ENCODE measurements at regions not wholly inside any gene's neighbourhood (a gene's known extent, or its start where the extent isn't known, plus 50 kb on each side); places are given as distances from the start of the nearest gene placed in this dataset.

DNA sequence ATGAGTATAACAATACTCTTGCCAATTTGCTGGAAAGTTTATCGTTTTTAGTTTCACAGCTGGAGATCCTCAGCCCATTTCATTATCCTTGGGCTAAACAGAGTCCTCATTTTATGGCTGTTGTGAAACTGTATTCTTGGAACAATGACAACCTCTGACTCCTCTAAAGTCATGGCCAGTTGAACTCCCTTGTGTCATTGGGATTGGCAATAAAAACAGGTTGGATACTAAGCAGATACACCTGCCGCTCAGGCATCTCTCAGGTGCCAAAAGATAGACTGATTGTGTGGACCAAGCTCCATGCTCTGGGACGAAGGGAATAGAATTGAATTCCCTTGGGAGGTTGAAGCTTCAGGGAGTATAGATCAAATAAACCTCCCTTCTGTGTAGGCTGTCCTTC lies 182.2 kb downstream of the WDR11 start:
- DNase-seq (ENCODE audit: low read depth in 2 of 2) = no peak

DNA sequence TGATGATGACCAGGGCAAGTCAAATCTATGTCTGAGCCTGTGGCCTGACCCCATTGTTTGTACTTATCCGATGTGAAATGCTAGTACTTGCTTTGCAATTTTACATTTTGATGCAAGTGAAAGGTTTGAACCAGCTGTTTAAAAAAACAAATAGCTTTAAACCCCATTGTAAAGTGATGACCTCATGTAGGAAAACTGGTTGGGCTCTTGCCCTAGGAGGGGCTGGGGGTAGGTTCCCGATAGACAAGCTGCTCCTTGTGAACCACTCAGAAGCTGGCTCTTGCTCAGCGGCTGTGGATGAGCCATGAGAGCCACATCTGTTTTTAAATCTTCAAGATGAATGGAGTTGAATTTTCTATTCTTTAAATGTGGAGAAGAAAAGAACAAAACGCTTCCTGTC lies 185.3 kb downstream of the WDR11 start:
- DNase-seq (ENCODE audit: low read depth in 2 of 2) = no peak

DNA sequence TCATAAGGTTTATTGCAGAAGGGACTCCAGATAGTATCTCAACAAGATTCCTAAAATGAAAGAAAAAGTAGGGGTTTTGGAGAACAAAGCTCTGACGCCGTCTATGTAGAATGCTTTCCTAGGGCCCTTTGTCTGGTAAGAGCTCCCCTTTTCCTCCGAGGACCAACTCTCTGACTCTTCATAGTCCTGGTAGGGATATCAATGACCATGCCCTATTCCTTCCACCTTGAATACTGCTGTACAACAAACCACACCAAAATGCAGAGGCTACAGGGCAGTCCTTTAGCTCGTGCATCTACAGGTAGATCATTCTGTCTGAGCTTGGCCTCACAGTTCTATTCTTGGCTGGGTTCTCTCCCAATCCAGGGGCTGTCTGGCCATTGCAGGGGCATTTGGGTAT lies 190.3 kb downstream of the WDR11 start:
- no peak for DNase-seq (ENCODE audit: low read depth in 2 of 2)

DNA sequence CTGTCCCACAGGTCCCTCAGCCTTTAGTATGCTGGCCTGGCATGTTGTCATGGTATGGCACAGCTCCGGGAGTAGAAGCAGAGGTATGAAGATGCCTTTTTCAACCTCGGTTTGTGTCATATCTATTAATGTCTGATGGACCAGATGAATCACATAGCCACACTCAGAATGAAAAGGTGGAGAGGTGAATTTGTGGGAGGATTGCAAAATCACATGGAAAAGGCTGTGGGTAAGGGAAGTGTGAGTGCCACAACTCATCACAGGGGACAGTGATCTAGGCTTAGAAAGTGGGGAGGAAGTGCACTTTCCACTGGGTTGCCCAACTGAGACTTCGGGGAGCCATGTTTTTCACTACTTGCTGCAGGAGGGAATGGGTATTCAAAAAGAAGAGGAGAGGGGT lies 190.7 kb downstream of the WDR11 start:
- no peak for DNase-seq (ENCODE audit: low read depth in 2 of 2)

DNA sequence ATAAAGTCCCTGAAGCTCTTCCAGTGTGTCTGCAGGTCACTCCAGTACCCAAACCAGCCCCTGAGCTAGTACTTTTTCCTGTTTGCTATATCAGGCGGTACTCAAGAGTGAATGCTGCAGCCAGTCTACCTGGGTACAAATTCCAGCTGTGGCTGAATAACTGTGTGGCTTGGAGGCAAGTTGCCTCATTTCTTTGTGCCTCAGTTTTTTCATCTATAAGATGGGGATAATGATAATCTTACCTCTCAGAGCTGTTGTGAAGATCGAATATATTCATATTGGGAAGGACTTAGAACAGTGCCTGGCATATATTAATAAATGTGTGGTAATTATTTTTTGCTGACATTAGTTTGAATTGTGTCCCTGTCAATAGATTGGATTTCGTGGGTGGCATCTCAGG lies 191.2 kb downstream of the WDR11 start:
- no peak for DNase-seq (ENCODE audit: low read depth in 2 of 2)

DNA sequence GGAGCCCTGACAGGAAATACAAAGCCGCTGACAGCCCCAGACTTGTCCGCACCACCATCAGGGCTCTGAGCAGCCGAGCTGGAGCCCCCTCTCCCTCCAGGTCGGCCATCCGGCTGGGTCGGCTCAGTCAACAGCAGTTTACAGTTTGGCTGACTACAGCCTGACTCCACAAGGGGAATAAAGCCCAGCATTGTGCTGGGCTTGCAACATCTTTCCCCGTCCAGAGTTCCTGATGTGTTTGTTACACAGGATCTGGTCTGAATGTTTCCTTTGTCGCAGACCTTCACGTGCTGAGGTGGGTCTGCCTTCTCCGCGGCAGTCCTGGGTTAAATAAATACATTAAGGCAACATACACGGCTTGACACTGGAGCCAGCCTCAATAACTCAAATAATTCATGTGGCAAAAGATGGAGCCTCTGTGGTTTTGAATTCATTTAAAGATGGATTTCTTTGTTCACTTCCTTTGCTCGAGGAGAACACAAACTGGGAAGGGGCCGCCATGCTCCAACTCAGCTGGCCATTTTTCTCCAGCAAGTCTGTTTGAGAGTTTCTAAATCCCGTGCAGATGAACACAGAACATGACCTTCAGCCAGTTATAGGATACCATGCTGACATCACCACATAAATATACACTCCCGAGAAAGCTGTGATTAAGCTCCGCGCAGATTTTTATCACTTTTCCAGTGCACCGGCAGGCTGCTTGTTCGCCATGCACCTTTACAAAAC lies 192.1 kb downstream of the WDR11 start:
- DNase-seq (ENCODE audit: low read depth in 2 of 2) = no peak

DNA sequence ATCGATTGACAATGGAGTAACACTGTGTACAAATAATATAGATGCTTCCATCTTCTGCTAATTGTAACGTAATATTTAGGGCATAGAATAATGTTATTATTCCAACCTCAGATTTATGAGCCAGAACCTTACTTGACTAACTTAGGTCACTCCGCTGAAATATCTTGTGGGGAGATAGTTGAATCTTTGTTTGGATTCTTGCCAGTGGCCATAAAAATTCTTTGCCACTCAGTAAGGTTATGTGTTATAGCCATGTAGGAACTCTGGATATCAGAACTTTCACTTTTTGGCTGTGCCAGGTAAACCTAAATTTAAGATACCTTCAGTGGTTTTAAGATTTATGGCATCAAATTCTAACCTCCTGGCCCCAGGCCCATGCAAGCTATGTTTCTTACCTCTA lies 197.6 kb downstream of the WDR11 start:
- no peak for DNase-seq (ENCODE audit: low read depth in 2 of 2)

DNA sequence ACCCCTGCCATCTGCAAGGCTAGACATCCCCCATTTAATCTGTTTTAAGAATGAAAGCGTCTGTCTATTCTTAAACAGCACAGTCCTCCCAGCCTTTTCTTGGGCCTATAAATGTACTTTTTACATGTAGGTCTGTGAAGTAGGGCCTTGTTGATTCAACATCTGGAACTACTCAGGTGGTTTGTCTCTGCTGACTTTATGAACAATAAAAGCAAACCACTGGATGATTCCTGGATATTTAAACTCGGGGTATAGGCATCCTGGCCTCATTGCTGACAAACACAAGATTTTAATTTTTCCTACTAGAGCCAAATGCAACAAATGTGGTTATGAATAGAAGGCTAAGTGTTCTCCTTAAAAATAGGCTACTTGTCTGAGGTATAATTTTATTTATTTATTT lies 198.3 kb downstream of the WDR11 start:
- no peak for DNase-seq (ENCODE audit: low read depth in 2 of 2)

DNA sequence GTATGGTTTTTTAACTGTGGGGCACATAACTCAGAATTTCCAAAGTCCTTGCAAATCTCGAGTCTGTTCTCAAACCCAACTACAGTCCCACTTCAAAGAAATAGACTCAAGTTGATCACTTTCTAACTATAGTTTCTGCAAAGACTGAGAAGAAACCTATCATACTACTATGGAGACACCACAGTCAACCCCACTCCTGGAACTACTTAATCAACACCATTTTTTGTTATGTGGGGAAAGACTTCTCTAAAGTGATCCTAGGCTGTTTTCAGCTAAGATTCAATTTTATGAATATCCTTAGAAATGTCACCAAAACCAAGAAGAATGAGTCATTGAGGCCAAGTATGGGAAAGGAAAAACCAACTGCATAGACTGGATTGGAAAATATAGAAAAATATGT lies 198.8 kb downstream of the WDR11 start:
- DNase-seq (ENCODE audit: low read depth in 2 of 2) = no peak

DNA sequence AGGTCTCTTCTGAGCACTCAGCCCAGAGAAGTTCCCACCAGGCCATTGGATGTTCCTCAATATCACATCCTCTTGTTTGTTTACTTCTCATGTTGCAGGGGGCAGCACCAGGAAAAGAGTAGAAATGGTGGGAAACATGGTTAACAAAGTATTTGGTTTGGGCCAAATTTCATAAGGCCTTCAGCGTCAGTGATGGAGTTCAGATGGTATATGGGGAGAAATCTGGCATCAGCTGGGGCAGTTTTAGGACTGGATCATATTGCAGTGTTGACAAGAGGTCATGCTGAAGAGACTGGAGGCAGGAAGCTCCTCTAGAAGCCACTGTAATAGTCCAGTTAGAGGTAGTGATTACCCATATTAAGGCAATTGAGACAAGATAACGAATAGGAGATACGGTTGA lies 200.0 kb downstream of the WDR11 start:
- DNase-seq (ENCODE audit: low read depth in 2 of 2) = no peak

DNA sequence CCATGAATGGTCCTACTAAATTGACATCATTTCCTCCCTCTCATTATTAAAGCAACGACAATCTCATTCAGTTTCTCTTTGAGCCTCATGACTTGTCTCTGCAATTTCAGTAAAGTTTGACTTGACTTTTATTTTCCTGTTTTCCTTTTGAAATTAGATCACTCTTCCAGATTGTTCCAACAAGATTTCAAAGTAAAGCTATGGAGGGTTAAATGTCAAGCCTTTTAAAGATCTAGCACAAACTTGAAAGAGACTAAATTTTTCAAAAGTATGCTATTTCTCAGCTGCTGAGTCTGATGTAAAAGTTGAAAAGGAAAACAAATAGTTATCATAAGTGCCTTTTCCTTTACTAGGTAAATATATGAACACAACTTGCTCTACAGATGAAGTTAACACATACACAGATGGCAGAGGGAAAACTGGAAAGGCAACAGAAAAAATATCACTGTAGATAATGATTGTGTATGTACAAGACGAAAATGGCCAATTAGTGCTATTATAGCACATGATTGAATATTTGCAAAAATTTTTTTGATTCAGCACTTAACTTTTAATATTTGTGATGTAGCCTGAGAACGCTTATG lies 200.6 kb downstream of the WDR11 start:
- DNase-seq (ENCODE audit: low read depth in 2 of 2) = no peak

DNA sequence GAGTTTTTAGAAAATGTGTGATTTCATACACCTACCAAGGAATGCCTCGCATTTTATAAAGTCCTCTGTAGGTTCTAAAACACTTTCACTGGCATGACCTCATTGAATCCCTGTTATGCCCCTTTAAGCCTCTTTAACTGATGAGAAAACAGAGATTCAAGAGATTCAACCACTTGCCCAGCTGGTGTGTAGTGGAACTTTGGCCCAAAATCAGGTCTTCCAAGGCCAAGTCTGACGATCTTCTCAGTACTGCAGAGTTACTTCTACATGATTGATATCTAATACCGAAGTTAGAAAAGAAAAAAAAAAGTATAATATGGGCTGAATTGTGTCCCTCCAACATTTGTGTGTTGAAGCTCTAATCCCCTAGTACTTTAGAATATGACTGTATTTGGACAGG lies 202.0 kb downstream of the WDR11 start:
- DNase-seq (ENCODE audit: low read depth in 2 of 2) = no peak

DNA sequence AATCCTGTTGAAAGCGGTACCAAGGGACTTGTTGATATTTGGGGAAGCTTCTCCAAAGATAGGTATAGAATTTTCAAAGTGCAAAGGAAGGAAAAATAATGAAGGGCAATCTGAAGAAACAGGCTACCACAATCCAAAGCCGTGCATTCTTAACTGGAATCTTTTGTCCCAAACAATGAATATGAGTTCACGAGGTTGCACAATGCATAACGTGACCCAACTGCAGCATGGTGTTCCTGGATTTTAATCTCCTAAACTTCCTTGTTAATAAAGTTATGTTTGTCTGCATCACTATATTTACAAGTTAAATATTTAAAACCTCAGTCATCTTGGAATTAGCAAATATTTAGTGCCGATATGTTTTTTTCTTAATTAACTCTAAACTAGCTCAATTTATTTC lies 203.7 kb downstream of the WDR11 start:
- DNase-seq (ENCODE audit: low read depth in 2 of 2) = no peak

DNA sequence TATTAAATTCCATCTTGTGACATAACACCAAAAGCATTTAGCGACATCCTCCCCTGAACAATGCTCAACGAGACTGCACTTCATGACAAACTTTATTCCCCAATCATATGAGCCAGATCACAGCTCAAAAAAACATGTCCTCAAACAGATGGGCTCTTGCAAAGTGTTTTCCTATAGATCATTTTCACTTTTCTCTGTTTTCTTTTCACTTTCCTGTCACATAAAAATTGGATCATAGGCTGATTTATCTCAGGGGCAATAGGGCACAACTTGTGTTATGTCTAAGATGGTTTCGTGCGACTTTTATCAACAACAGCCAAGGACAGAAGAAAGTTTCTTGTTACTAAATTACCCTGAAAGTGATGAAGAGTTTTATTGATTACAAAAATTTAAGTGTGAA lies 206.1 kb downstream of the WDR11 start:
- no peak for DNase-seq (ENCODE audit: low read depth in 2 of 2)

DNA sequence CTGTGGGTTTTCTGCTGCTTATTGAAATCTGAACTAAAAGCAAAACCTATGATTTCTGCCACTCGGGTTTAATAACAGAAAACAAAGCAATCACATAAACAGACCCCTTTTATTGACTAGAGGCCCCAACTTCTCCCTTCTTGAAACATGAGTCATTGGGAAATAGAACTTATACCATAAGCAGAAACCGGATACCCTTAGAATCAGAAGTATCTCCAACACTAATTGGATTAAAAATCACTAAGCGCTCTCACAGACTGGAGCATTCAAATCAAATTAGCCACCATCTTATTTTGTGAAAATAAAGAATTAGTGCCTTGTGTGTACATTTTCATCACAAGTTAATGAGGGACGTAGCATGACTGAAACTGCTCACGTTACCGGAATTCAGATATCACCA lies 206.9 kb downstream of the WDR11 start:
- DNase-seq (ENCODE audit: low read depth in 2 of 2) = no peak

DNA sequence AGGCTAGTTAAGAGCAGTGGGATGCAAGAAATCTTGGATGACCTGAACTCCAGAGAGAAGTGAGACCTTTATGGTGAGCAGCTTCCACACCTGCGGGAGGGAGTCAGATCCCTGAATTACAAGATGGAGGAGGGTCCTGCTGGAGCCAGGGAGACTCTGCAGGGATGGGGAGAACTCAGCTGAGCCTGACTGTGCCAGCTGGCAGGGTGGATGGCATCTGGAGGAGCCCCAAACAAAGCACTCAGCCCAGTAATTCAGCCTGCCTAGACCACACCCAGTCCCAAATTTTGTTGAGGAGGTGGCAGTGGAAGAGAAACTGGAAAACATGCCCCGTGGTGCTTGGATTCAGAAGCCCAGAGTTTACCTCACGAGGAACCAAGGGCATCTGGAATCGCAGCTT lies 208.2 kb downstream of the WDR11 start:
- no peak for DNase-seq (ENCODE audit: low read depth in 2 of 2)

DNA sequence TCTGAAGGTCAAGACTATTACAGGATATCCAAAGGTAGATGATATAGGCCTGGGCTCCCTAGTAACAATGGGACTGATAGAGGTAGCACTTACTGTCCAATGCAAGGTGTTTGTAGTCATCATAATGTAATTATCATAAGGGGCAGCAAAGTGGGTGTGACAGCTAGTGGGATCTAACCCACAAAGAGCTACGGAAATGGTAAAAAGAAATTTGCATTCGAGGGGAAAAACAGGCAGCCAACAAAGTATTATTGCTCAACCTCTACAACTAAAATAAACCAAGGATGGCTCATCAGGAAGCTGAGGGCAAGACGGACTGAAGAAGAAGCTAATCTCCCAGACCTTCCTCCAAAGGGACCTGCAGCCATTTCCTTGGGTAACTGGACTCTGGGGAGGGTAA lies 211.0 kb downstream of the WDR11 start:
- DNase-seq (ENCODE audit: low read depth in 2 of 2) = no peak

DNA sequence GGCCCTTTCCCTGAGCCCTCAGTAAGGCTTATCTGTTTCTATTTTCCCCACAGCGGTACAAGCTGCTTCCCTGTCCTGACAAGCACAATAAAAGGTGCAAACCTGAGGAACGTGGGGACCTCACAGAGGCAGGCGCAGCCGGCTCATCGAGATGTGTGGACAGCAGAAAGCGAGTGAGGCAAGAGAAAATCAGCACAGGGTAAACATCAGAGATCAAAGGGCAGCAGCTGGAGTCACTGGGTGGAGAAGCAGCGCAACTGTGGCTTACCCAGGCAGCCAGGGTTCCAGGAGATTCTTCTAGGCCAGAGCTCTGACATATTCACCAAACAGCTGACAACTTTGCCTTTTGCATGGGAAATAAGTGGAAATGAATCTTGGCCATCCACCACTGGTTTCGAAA lies 212.6 kb downstream of the WDR11 start:
- no peak for DNase-seq (ENCODE audit: low read depth in 2 of 2)

DNA sequence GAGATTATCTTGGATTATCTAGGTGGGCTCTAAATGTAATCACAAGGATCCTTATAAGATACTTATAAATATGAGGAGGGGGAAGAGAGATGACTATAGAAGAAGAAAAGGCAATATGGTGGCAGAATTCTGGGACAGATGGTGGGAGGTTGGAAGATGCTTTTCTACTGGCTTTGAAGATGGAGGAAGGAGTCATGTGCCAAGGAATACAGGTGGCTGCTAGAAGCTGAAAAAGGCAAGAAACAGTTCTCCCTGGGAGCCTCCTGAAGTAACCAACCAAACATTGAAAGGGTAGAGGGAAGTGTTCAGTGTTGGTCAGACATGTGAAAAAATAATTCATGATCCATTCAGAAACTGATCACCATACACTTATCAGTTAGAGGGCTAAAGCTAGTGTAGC lies 213.3 kb downstream of the WDR11 start:
- no peak for DNase-seq (ENCODE audit: low read depth in 2 of 2)

DNA sequence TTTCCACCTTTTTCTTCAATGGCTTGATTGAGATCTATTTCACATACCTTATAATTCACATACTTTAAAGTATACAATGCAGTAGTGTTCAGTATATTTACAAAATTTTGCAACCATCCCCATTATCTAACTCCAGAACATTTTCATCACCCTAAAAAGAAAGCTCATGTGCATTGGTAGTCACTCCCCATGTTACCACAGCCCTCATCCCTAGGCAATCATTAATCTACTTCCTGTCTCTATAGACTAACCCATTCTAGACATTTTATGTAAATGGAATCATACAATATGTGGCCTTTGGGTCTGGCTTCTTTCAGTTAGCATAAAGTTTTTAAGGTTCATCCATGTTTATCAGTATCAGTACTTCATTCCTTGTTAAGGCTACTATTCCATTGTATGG lies 214.2 kb downstream of the WDR11 start:
- no peak for DNase-seq (ENCODE audit: low read depth in 2 of 2)

DNA sequence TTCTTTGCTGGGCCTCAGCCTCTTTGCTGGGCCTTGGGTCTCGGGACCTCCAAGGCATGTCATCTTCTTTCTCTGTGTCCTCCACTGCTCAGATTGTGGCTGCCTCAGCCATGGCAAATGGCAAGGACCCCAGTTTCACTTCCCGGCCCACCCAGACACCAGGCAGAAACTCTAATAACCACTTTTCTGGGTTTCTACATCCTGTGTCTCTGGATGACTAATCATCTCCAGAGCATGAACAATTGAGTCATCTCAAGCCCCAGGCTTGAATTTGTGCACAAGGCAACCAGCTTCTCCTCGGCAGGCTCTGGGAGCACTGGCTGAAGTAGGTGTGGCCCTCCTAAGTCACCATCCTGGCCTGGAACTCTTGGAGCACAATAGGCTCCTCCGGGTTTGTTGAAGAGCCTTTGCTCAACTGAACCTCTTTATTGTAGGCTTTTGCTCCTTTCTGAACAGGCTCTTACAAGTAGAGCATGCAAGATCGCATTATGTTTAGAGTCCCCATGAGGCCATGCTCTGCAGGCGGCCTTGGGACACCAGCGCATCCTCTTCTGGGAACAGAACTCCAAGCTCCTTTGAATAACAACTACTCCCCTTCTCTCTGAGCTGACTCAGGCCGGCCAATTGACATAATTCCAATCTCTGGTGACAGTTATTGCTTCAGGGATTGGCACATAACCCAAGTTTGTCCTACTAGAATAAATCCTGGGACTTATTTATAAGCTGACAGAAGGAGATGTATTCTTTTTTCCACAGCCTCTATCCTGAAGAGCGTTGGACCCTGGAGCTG lies 218.1 kb downstream of the WDR11 start:
- DNase-seq (ENCODE audit: low read depth in 2 of 2) = no peak

DNA sequence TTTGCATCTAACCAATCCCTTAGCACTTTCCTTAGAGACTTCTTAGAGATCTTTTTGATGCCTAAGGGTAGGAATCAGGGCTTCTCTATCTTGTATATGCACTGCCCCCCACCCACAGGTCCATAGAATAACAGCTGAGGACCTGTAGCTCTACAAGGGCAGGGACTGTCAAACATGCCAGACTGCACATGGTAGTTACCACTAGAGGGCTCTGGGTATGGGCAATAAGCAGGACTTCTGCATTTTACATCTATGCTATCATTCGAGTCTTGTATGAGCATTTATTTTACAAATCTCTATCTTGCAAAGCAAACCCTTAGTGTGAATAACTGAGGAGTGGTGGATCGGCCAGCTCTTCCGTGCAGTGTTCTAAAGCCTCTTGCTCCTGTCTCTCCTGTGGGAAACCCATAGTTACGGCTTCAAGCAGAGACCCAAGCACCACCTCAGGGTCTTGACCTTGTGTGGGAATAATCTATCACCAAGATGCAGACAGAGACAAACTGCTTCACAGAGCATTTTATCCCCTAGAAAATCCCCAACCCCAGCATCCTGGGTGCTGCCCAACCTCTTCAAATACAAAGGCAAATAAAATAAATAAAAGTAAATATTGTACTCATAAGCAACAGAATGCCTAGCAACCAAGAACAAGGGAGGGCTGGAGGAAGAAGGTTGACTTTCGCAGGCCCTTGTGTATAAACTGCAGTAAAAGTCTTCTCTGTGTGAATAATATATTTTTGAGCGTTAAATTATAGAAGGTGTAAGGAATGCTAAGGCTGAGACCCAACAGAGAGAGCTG lies 219.3 kb downstream of the WDR11 start:
- DNase-seq (ENCODE audit: low read depth in 2 of 2) = no peak

All from activated CD4-positive, alpha-beta T cell treated with anti-CD3 and anti-CD28 coated beads for 24 hours (primary cell).